ENCODE measurements at regions not wholly inside any gene's neighbourhood (a gene's known extent, or its start where the extent isn't known, plus 50 kb on each side); places are given as distances from the start of the nearest gene placed in this dataset.
"Not testable (repeated sequence)": the region's sequence is repeated elsewhere in the genome, so short reads cannot be mapped to it uniquely, and the experiment has no call there.

DNA sequence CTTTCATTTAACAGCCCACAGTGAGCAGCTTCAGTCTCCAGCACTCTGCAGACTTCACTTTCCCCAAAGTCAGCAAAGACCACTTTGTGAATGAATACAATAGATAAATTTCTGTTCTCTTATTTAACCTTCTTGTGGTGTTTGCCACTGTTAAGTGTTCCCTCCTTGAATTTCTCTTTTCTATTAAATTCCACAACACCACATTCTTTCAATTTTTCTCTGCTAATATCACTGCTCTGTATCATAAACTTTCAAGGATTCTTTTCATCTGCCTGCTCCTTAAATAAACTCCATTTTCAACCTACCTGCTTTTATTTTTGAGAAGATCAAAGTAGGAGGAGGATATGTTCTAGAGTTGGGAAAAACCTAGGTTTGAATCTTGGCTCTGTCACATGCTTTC lies 739.5 kb upstream of the GRAMD2B start:
- no peaks in the 10 kb centered on the region for H3K27me3 Mint-ChIP-seq (ENCODE audit: insufficient read depth, low read depth)
- H3K27me3 ChIP-seq: no peaks in the 10 kb centered on the region
- H3K4me3 ChIP-seq: no peak overlapping the region
- no peak overlapping the region for H3K4me2 ChIP-seq
- no peak overlapping the region for H3K9ac ChIP-seq
- H3K4me3 Mint-ChIP-seq: no peak overlapping the region
- H3K4me1 Mint-ChIP-seq: peaks cover 6% of the 10 kb centered on the region
- no peaks in the 10 kb centered on the region for H3K79me2 ChIP-seq (ENCODE audit: low read depth)
- no peak overlapping the region for H3K27ac ChIP-seq
- peak overlapping the region; percentile 90 for H3K27ac Mint-ChIP-seq
- peaks cover 8% of the 10 kb centered on the region for H3K36me3 Mint-ChIP-seq
- DNase-seq (ENCODE audit: low spot score): no peak
- no peaks in the 10 kb centered on the region for H3K9me3 ChIP-seq (ENCODE audit: low read depth)
- no peaks in the 10 kb centered on the region for H4K20me1 ChIP-seq (ENCODE audit: low read depth)
- H3K36me3 ChIP-seq: peaks cover 4% of the 10 kb centered on the region
- no peak overlapping the region for H2AFZ ChIP-seq (replicated peaks)
- peaks cover 13% of the 10 kb centered on the region for H3K9me3 Mint-ChIP-seq
- H3F3A ChIP-seq (ENCODE audit: low read depth): no peaks in the 10 kb centered on the region
- H3K4me1 ChIP-seq: peaks cover 9% of the 10 kb centered on the region
- TF ChIP-seq EZH2phosphoT487 (IDR thresholded peaks at IDR 0.05) (no peak), EZH2 (IDR thresholded peaks at IDR 0.05) (no peak)
- TF ChIP-seq, protein P1, sequence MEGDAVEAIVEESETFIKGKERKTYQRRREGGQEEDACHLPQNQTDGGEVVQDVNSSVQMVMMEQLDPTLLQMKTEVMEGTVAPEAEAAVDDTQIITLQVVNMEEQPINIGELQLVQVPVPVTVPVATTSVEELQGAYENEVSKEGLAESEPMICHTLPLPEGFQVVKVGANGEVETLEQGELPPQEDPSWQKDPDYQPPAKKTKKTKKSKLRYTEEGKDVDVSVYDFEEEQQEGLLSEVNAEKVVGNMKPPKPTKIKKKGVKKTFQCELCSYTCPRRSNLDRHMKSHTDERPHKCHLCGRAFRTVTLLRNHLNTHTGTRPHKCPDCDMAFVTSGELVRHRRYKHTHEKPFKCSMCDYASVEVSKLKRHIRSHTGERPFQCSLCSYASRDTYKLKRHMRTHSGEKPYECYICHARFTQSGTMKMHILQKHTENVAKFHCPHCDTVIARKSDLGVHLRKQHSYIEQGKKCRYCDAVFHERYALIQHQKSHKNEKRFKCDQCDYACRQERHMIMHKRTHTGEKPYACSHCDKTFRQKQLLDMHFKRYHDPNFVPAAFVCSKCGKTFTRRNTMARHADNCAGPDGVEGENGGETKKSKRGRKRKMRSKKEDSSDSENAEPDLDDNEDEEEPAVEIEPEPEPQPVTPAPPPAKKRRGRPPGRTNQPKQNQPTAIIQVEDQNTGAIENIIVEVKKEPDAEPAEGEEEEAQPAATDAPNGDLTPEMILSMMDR (IDR thresholded peaks at IDR 0.05): no peak

DNA sequence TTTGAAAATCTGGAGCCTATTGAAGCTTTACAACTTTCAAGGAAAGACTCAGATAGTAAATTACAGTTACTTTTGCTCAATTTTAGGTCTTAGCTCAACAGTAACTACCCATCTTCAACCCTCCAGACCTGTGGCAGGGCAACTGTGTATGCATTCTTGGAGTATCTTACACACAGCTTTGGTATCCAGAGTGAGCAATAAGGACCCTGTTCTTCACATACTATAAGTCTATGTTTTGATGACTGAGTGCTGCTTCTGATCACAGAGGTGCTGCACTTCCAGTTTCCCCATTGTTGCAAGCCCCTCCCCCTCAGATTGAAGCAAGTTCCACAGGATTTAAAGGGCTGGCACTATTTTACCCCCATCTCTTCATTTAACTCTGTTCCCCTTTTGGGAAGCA lies 737.4 kb upstream of the GRAMD2B start:
- peaks cover 17% of the 10 kb centered on the region for H3K9me3 Mint-ChIP-seq
- Histone ChIP-seq H3K79me2 (ENCODE audit: low read depth) (no peaks in the 10 kb centered on the region), H3K4me3 (no peak overlapping the region), H3F3A (ENCODE audit: low read depth) (no peaks in the 10 kb centered on the region), H3K9ac (no peak overlapping the region), H3K36me3 (peaks cover 4% of the 10 kb centered on the region), H3K27ac (no peak overlapping the region), H3K4me1 (peaks cover 9% of the 10 kb centered on the region), H3K27me3 (no peaks in the 10 kb centered on the region), H3K4me2 (no peak overlapping the region), H3K9me3 (ENCODE audit: low read depth) (no peaks in the 10 kb centered on the region), H2AFZ (replicated peaks) (peak overlapping the region; percentile 10), H4K20me1 (ENCODE audit: low read depth) (no peaks in the 10 kb centered on the region)
- no peak overlapping the region for H3K27ac Mint-ChIP-seq
- peaks cover 6% of the 10 kb centered on the region for H3K4me1 Mint-ChIP-seq
- no peak overlapping the region for H3K4me3 Mint-ChIP-seq
- H3K27me3 Mint-ChIP-seq (ENCODE audit: insufficient read depth, low read depth): peaks cover 2% of the 10 kb centered on the region
- H3K36me3 Mint-ChIP-seq: peaks cover 10% of the 10 kb centered on the region
- TF ChIP-seq EZH2 (IDR thresholded peaks at IDR 0.05): no peak
- TF ChIP-seq EZH2phosphoT487 (IDR thresholded peaks at IDR 0.05): no peak
- TF ChIP-seq, protein P1 (IDR thresholded peaks at IDR 0.05): no peak
- DNase-seq (ENCODE audit: low spot score): no peak

DNA sequence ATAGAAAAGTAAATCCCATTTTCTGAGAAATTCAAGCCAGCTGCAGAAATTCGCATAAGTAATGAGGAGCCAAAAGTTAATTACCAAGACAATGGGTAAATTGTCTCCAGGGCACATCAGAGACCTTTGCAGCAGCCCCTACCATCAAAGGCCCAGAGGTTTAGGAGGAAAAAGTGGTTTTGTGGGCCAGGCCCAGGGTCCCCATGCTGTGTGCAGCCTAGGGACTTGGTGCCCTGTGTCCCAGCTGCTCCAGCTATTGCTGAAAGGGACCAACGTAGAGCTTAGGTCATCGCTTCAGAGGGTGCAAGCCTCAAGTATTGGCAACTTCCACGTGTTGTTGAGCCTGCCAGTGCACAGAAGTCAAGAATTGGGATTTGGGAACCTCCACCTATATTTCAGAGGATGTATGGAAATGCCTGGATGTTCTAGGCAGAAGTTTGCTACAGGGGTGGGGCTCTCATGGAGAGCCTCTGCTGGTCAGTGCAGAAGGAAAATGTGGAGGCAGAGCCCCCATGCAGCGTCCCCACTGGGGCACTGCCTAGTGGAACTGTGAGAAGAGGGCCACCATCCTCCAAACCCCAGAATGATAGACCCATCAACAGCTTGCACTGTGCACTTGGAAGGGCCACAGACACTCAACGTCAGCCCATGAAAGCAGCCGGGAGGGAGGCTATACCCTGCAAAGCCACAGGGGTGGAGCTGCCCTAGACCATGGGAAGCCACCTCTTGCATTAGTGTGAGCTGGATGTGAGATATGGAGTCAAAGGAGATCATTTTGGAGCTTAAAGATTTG lies 731.3 kb upstream of the GRAMD2B start:
- H3K27ac Mint-ChIP-seq; H3K9me3 ChIP-seq (ENCODE audit: low read depth); H3K79me2 ChIP-seq (ENCODE audit: low read depth); H3K36me3 Mint-ChIP-seq; H3K9ac ChIP-seq; H2AFZ ChIP-seq (replicated peaks); DNase-seq (ENCODE audit: low spot score); H3K27me3 ChIP-seq; H3K4me1 ChIP-seq; H3K4me3 Mint-ChIP-seq; H4K20me1 ChIP-seq (ENCODE audit: low read depth); H3K27me3 Mint-ChIP-seq (ENCODE audit: insufficient read depth, low read depth); H3K36me3 ChIP-seq; H3K4me3 ChIP-seq; H3K27ac ChIP-seq; H3F3A ChIP-seq (ENCODE audit: low read depth); H3K4me2 ChIP-seq: not testable (repeated sequence)
- H3K9me3 Mint-ChIP-seq: peaks cover 21% of the 10 kb centered on the region
- peaks cover 10% of the 10 kb centered on the region for H3K4me1 Mint-ChIP-seq

DNA sequence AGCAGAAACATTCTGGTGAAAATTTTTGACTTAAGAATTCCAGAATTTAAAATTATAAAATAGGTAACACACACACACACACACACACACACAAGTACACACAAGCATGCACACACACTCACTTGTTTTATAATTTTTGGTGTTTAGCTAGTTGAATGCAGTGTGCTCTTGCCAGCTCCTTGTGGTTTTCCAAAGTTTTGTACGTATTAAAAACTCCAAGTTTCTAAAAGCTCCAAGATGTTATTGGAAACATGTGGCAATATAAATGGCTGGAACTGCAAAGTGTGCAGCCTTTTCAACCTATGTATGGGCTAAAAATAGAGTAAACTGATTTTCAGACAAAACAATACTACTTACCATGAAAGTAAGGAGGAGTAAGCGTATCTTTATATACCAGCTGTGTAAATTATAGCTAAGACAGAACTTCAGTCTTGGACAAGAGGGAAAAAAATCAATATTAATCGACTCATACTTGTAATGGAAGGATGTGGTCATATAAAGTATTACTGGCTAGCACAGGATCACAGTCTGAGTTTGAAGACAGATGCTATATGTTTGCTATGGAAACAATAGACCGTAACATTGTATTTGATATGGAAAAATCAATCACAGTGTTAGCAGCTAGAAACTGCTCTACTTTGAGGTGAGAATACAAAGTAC lies 727.1 kb upstream of the GRAMD2B start:
- H3K4me1 Mint-ChIP-seq: peaks cover 39% of the 10 kb centered on the region

More for the DNA sequence above, 727.1 kb upstream of the GRAMD2B start:
- Mint-ChIP-seq H3K9me3 (peaks cover 11% of the 10 kb centered on the region), H3K36me3 (no peaks in the 10 kb centered on the region), H3K27ac (no peak overlapping the region), H3K27me3 (ENCODE audit: insufficient read depth, low read depth) (peaks cover under 1% of the 10 kb centered on the region), H3K4me3 (no peak overlapping the region)
- Histone ChIP-seq H3K27me3 (no peaks in the 10 kb centered on the region), H3K4me2 (no peak overlapping the region), H3K4me3 (no peak overlapping the region), H3K9me3 (ENCODE audit: low read depth) (no peaks in the 10 kb centered on the region), H3K27ac (no peak overlapping the region), H3K79me2 (ENCODE audit: low read depth) (no peaks in the 10 kb centered on the region), H3K4me1 (peaks cover 17% of the 10 kb centered on the region), H3F3A (ENCODE audit: low read depth) (no peaks in the 10 kb centered on the region), H4K20me1 (ENCODE audit: low read depth) (no peaks in the 10 kb centered on the region), H3K9ac (no peak overlapping the region), H2AFZ (replicated peaks) (no peak overlapping the region), H3K36me3 (no peaks in the 10 kb centered on the region)
- DNase-seq (ENCODE audit: low spot score): no peak
- TF ChIP-seq EZH2 (IDR thresholded peaks at IDR 0.05): no peak
- TF ChIP-seq EZH2phosphoT487 (IDR thresholded peaks at IDR 0.05): no peak
- TF ChIP-seq, protein P1 (IDR thresholded peaks at IDR 0.05): no peak
